GM19193 (cell line): ENCODE measurements at regions not wholly inside any gene's neighbourhood (a gene's known extent, or its start where the extent isn't known, plus 50 kb on each side); places are given as distances from the start of the nearest gene placed in this dataset.
A peak's percentile ranks its signal among the peaks of the same experiment; 100 is the strongest.

Source experiments
- POLR2A ChIP-seq: IDR thresholded peaks from 4 replicates; pipeline ENCODE4 v1.6.1; 2011; ENCODE audit not compliant: insufficient read depth, insufficient read length; ENCODE audit errors: extremely low read depth

- no peak for TF ChIP-seq POLR2A
Observed at GRCh38 chr6:27830212-27830599, 82.0 kb downstream of the OR2B2 start.

GRCh38 chr6:27829453-27830211 lies 82.6 kb downstream of the OR2B2 start:
- no peak for TF ChIP-seq POLR2A

GRCh38 chr6:27825025-27825793 lies 87.0 kb downstream of the OR2B2 start:
- no peak for TF ChIP-seq POLR2A

- peak; percentile 79 for TF ChIP-seq POLR2A
Observed at GRCh38 chr6:27824211-27825024, 87.8 kb downstream of the OR2B2 start.

- no peak for TF ChIP-seq POLR2A
Observed at GRCh38 chr6:27816906-27817305, 95.3 kb downstream of the OR2B2 start.

- peak; percentile 95 for TF ChIP-seq POLR2A
Observed at GRCh38 chr6:27814665-27815424, 97.4 kb downstream of the OR2B2 start.

GRCh38 chr6:27812805-27813492 lies 99.2 kb downstream of the OR2B2 start:
- no peak for TF ChIP-seq POLR2A

- no peak for TF ChIP-seq POLR2A
Observed at GRCh38 chr6:27812078-27812804, 100.0 kb downstream of the OR2B2 start.

GRCh38 chr6:27811451-27811772 lies 100.8 kb downstream of the OR2B2 start:
- TF ChIP-seq POLR2A: no peak

GRCh38 chr6:27810768-27811450 lies 101.3 kb downstream of the OR2B2 start:
- no peak for TF ChIP-seq POLR2A

- peak; percentile 100 for TF ChIP-seq POLR2A
Observed at GRCh38 chr6:27809939-27810767, 102.0 kb downstream of the OR2B2 start.

GRCh38 chr6:27809067-27809938 lies 102.9 kb downstream of the OR2B2 start:
- TF ChIP-seq POLR2A: no peak
